Prostate gland (tissue), 2 donors: ENCODE measurements at regions not wholly inside any gene's neighbourhood (a gene's known extent, or its start where the extent isn't known, plus 50 kb on each side); places are given as distances from the start of the nearest gene placed in this dataset.

Source experiments
- DNase-seq: peaks from one replicate; pipeline ENCODE4 v3.0.0-alpha.2; 2019; ENCODE audit warnings: low spot score
- H3K27ac ChIP-seq, 2 donors: fragments of 200-600 bp; sonication (generic); 2 replicates each; pipeline ENCODE4 v1.5.1; 2017 to 2019
- H3K27me3 ChIP-seq: fragments of 200-600 bp; sonication (generic); replicated peaks from 2 replicates; pipeline ENCODE4 v1.5.1; 2019; ENCODE audit not compliant: insufficient read depth
- H3K36me3 ChIP-seq, 2 donors: fragments of 200-600 bp; sonication (generic); 1 replicate in 1 of 2; 2 replicates in 1 of 2; pipeline versions ENCODE4 v1.5.1 to v1.8.1; 2017 to 2019
- H3K4me1 ChIP-seq: fragments of 200-600 bp; sonication (generic); replicated peaks from 2 replicates; pipeline ENCODE4 v1.5.1; 2019
- H3K4me3 ChIP-seq, 2 donors: fragments of 200-600 bp; sonication (generic); 2 replicates each; pipeline ENCODE4 v1.5.1; 2017 to 2019
- H3K9me3 ChIP-seq: fragments of 200-600 bp; sonication (generic); 2 replicates; pipeline ENCODE4 v1.5.1; 2017
- CTCF ChIP-seq, 4 experiments: fragments of 200-600 bp in 2 of 4; fragments of 450-650 bp in 2 of 4; sonication (generic) in 2 of 4; IDR thresholded peaks; 1 replicate in 3 of 4; 2 replicates in 1 of 4; pipeline ENCODE4 v1.5.1; 2016 to 2019; ENCODE audit warnings: antibody characterized with exemption in 4 of 4, mild to moderate bottlenecking in 2 of 4, moderate library complexity in 2 of 4
- POLR2A ChIP-seq: fragments of 450-650 bp; IDR thresholded peaks from one replicate; pipeline ENCODE4 v1.6.1; 2016; ENCODE audit warnings: antibody characterized with exemption, mild to moderate bottlenecking
- POLR2AphosphoS5 ChIP-seq: sonication (generic); formaldehyde crosslinking; IDR thresholded peaks from one replicate; pipeline ENCODE4 v1.6.1; 2017; ENCODE audit warnings: antibody characterized with exemption
- WGBS: methylation state at CpG from one replicate; pipeline ENCODE4 v1.1.5; 2018; 5-methylcytosine and 5-hydroxymethylcytosine counted together
- intact Hi-C: fragments of 100-400 bp; cut with DNase I; formaldehyde crosslinking; loops from one replicate; pipeline ENCODE4 v1.14.2; 2022

- 79% methylated on average over 8 of the region's 8 CpGs for WGBS
These were observed 125.9 kb downstream of the GPCPD1 start for GRCh38 chr20:5484926-5485325.

DNA sequence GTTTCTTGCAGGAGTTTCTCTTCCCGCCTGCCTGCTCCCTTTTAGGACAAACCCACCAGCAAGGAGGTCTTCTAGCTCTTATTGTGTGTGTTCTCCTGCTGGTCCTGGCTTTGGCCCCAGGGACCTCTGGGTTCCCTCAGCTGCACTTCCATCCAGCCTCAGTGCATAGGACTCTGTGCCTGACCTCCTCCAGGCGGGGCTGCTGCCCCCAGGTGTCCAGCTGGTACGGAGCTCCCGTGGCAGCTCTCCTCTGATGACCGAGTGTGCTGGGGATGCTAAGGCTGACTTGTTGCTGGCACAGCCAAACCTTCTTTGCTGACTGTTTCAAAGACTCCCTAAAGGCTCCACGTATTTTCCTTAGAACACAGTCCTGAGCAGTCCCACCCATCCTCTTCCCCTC is 126.5 kb downstream of the GPCPD1 start:
- Histone ChIP-seq H3K4me1 (no peaks in the 10 kb centered on the region), H3K9me3 (no peaks in the 10 kb centered on the region), H3K27ac (no peak overlapping the region), H3K4me3 (no peak overlapping the region), H3K27me3 (no peaks in the 10 kb centered on the region), H3K36me3 (no peaks in the 10 kb centered on the region)
- intact Hi-C loops, result no loop called here
- no peak for DNase-seq
- TF ChIP-seq POLR2AphosphoS5 (no peak), POLR2A (no peak), CTCF (IDR thresholded peaks at IDR 0.05) (no peak)
- WGBS, result 48% methylated on average over 6 of the region's 6 CpGs

More at GRCh38 chr20:5484926-5485325, 125.9 kb downstream of the GPCPD1 start:
- H3K9me3 ChIP-seq, result no peaks in the 10 kb centered on the region
- H3K36me3 ChIP-seq, result no peaks in the 10 kb centered on the region
- DNase-seq, result no peak
- no peak overlapping the region for H3K4me3 ChIP-seq
- no peak for TF ChIP-seq CTCF (IDR thresholded peaks at IDR 0.05)
- no peak for TF ChIP-seq POLR2A
- TF ChIP-seq POLR2AphosphoS5, result no peak
- no peaks in the 10 kb centered on the region for H3K4me1 ChIP-seq
- no peaks in the 10 kb centered on the region for H3K27me3 ChIP-seq
- no peak overlapping the region for H3K27ac ChIP-seq
- intact Hi-C loops, result no loop called here

- 49% methylated on average over 2 of the region's 2 CpGs for WGBS
- intact Hi-C loops, result no loop called here
- Histone ChIP-seq H3K4me1 (no peaks in the 10 kb centered on the region), H3K4me3 (no peak overlapping the region), H3K9me3 (no peaks in the 10 kb centered on the region), H3K36me3 (no peaks in the 10 kb centered on the region), H3K27me3 (no peaks in the 10 kb centered on the region), H3K27ac (no peak overlapping the region)
- DNase-seq, result no peak
- TF ChIP-seq CTCF (IDR thresholded peaks at IDR 0.05) (no peak), POLR2A (no peak), POLR2AphosphoS5 (no peak)
These were observed 128.0 kb downstream of the GPCPD1 start for GRCh38 chr20:5482791-5483190.

DNA sequence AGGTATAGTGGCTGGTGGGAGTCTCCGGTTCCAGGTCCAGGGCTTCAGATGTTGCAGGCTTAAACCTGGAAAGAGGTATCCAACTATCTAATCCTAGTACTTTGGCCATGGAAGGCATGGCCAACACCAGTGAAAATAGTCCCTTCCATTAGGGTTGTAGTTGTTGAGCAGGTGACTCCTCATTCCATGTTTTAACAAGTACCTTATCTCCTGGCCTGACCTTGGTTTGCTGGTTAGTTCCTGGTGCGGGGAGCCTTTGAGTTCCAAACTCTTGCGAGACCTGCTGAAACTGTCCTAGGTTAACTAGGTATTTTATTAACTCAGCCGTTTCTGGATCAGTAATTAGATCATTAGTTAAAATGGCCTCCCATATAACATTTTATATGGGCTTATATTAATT is 128.9 kb downstream of the GPCPD1 start:
- DNase-seq, result no peak
- Histone ChIP-seq H3K27ac (no peak overlapping the region), H3K9me3 (no peaks in the 10 kb centered on the region), H3K4me3 (no peak overlapping the region), H3K27me3 (no peaks in the 10 kb centered on the region), H3K36me3 (no peaks in the 10 kb centered on the region), H3K4me1 (no peaks in the 10 kb centered on the region)
- WGBS, result 79% methylated on average over 4 of the region's 4 CpGs
- intact Hi-C loops, result no loop called here
- no peak for TF ChIP-seq POLR2A
- TF ChIP-seq CTCF (IDR thresholded peaks at IDR 0.05), result no peak
- no peak for TF ChIP-seq POLR2AphosphoS5

DNA sequence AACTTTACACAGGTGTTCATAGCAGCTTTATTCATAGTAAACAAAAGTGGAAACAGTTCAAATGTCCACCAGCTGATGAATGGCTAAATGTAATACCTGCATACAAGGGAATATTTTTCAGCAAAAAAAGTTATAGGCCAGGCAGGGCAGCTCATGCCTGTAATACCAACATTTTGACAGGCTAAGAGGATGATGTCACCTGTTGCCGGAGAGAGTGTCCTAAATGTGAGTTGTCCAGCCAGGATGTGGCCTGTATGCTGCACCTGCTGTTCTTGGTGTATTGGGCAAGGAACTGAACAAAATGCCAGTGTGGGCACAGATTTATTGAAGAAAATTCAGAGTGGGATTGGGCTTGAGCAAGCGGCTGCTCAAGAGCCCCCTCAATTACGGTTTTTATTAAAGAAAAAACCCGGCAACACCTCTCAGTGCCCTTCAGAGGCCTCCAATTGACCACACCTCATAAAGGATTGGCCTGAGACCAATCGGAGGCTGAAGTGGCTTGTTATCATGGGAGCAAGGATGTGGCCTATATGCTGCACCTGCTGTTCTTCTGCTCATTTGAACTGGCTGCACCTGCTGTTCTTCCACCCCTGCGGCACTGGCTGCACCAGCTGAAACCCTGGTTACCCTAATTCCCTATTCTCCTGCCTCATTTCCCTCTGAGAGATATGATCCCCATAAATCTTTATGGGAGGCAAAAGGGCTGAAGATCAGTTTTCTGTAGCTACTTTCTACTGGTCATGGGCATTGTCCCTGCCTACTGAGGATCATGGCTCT is 129.8 kb downstream of the GPCPD1 start:
- TF ChIP-seq POLR2AphosphoS5, result no peak
- TF ChIP-seq CTCF (IDR thresholded peaks at IDR 0.05), result no peak
- TF ChIP-seq POLR2A, result no peak
- H3K4me3 ChIP-seq, result no peak overlapping the region
- H3K4me1 ChIP-seq, result no peaks in the 10 kb centered on the region
- H3K36me3 ChIP-seq, result no peaks in the 10 kb centered on the region
- intact Hi-C loops, result no loop called here
- no peak overlapping the region for H3K27ac ChIP-seq
- no peaks in the 10 kb centered on the region for H3K27me3 ChIP-seq
- WGBS, result 91% methylated on average over 6 of the region's 6 CpGs
- H3K9me3 ChIP-seq, result no peaks in the 10 kb centered on the region
- DNase-seq, result no peak
